K562 (cell line): ENCODE measurements at regions not wholly inside any gene's neighbourhood (a gene's known extent, or its start where the extent isn't known, plus 50 kb on each side); places are given as distances from the start of the nearest gene placed in this dataset.

Experiments
- ATAC-seq: fragments of 200-7000 bp; cut with Tn5 transposase; 3 replicates; pipeline ENCODE4 v1.9.1; 2020; ENCODE audit warnings: moderate library complexity
- BruUV-seq: library from RNA; stranded (reverse); fragments of 400-500 nt; replicated peaks from 2 replicates; lab custom pipeline; 2021; lab: Mats Ljungman, UMichigan
- CTCF ChIA-PET: fragments of 300-600 bp; formaldehyde crosslinking; extraction: SDS; loops from one replicate; lab custom pipeline; 2021; ENCODE audit warnings: low intra/inter-chr PET ratio; lab: Yijun Ruan, JAX
- POLR2A ChIA-PET: fragments of 300-600, 350-650 bp; sonication (Branson Sonifier 250); formaldehyde crosslinking; extraction: SDS; loops from one replicate; lab custom pipeline; 2021; ENCODE audit warnings: antibody characterized with exemption, inconsistent platforms; lab: Yijun Ruan, JAX
- DNase-seq, 4 experiments: peaks; one replicate each; pipeline versions ENCODE4 v3.0.0 to v3.0.0-alpha.2; 2011 to 2018; ENCODE audit warnings: low spot score in 3 of 4, mixed read lengths in 3 of 4; ENCODE audit errors: extremely low read depth in 1 of 4
- FAIRE-seq: peaks from 2 replicates; lab custom pipeline; 2011; peaks lifted over from hg19 to GRCh38; lab: Jason Lieb, UNC
- H2AFZ ChIP-seq: 2 replicates; pipeline ENCODE4 v1.6.0; 2011; ENCODE audit warnings: low read depth, low read length, control low read depth, inconsistent platforms
- H3K27ac ChIP-seq: fragments of 200-600 bp; 3 replicates; pipeline ENCODE4 v1.8.0; 2011; ENCODE audit warnings: low read depth, mild to moderate bottlenecking, control low read depth, inconsistent platforms, low read length, moderate library complexity, mixed read lengths; ENCODE audit errors: extremely low read depth
- H3K27me3 ChIP-seq, 2 experiments: fragments of 300-600 bp in 1 of 2; 2 replicates in 1 of 2; 3 replicates in 1 of 2; pipeline versions ENCODE4 v1.6.0 to v1.8.0; 2011; ENCODE audit warnings: inconsistent platforms in 2 of 2, low read length in 2 of 2, mild to moderate bottlenecking in 1 of 2, mixed read lengths in 1 of 2, moderate library complexity in 1 of 2; ENCODE audit not compliant: control insufficient read depth in 2 of 2, insufficient read depth in 2 of 2
- H3K36me3 ChIP-seq: fragments of 300-600 bp; 3 replicates; pipeline ENCODE4 v1.8.0; 2011; ENCODE audit warnings: mild to moderate bottlenecking, low read length, inconsistent platforms; ENCODE audit not compliant: control insufficient read depth, insufficient read depth
- H3K4me1 ChIP-seq, 2 experiments: fragments of 200-600 bp in 1 of 2; replicated peaks in 1 of 2; 2 replicates in 1 of 2; 3 replicates in 1 of 2; pipeline versions ENCODE4 v1.5.1 to v1.8.0; 2011; ENCODE audit warnings: inconsistent platforms in 2 of 2, low read length in 2 of 2, mild to moderate bottlenecking in 1 of 2, mixed read lengths in 1 of 2, moderate library complexity in 1 of 2; ENCODE audit not compliant: control insufficient read depth in 2 of 2, insufficient read depth in 2 of 2
- H3K4me2 ChIP-seq: 2 replicates; pipeline ENCODE4 v1.6.1; 2011; ENCODE audit warnings: low read length, control low read depth, inconsistent platforms, mixed read lengths; ENCODE audit not compliant: insufficient read depth
- H3K4me3 ChIP-seq: fragments of 200-600 bp; sonication (generic), shearing (Covaris generic); 2 replicates; pipeline ENCODE4 v1.5.1; 2016; ENCODE audit warnings: control low read depth, inconsistent platforms
- H3K79me2 ChIP-seq: fragments of 200-600 bp; 3 replicates; pipeline ENCODE4 v1.8.0; 2011; ENCODE audit warnings: low read length, inconsistent platforms; ENCODE audit not compliant: control insufficient read depth, insufficient read depth
- H3K9ac ChIP-seq, 2 experiments: 2 replicates each; pipeline versions ENCODE4 v1.6.0 to v1.6.1; 2011; ENCODE audit warnings: low read depth in 2 of 2, low read length in 2 of 2, control low read depth in 1 of 2, inconsistent platforms in 1 of 2, mild to moderate bottlenecking in 1 of 2, mixed read lengths in 1 of 2; ENCODE audit not compliant: insufficient read depth in 1 of 2
- H3K9me1 ChIP-seq: one replicate; pipeline ENCODE4 v1.6.0; 2011; ENCODE audit warnings: inconsistent platforms, mild to moderate bottlenecking, low read length, moderate library complexity; ENCODE audit not compliant: control insufficient read depth, insufficient read depth
- H3K9me3 ChIP-seq: replicated peaks from 2 replicates; pipeline ENCODE4 v1.5.1; 2011; ENCODE audit warnings: low read depth, low read length, inconsistent platforms; ENCODE audit not compliant: control insufficient read depth, insufficient read depth
- H4K20me1 ChIP-seq: replicated peaks from 2 replicates; pipeline ENCODE4 v1.6.1; 2011; ENCODE audit warnings: low read length, inconsistent platforms, mixed read lengths; ENCODE audit not compliant: control insufficient read depth, insufficient read depth
- BRD9 ChIP-seq: fragments of 450-650 bp; IDR thresholded peaks from 2 replicates; pipeline ENCODE4 v1.6.1; 2018; ENCODE audit warnings: low read depth; ENCODE audit not compliant: partially characterized antibody
- FOXJ3 ChIP-seq: sonication (generic); formaldehyde crosslinking; IDR thresholded peaks from 2 replicates; pipeline ENCODE4 v1.4.0; 2020; ENCODE audit warnings: mild to moderate bottlenecking, missing genetic modification reagents
- NCOR1 ChIP-seq: fragments of 450-650 bp; IDR thresholded peaks from 2 replicates; pipeline ENCODE4 v1.6.1; 2016; ENCODE audit warnings: mild to moderate bottlenecking, moderate library complexity
- SP1 ChIP-seq: sonication (generic); formaldehyde crosslinking; IDR thresholded peaks from 2 replicates; pipeline ENCODE4 v1.8.1; 2022; ENCODE audit warnings: mild to moderate bottlenecking, missing genetic modification reagents
- ZNF589 ChIP-seq: fragments of 200-800 bp; sonication (Bioruptor generic); IDR thresholded peaks from 2 replicates; pipeline ENCODE4 v1.6.1; 2016; ENCODE audit warnings: low read depth, missing genetic modification characterization, missing compliant biosample characterization
- ZSCAN32 ChIP-seq: fragments of 450-650 bp; formaldehyde crosslinking; IDR thresholded peaks from 2 replicates; pipeline ENCODE4 v1.4.0; 2020; ENCODE audit warnings: mild to moderate bottlenecking, moderate library complexity
- WGBS: fragments of 100-300 bp; shearing (Covaris generic); methylation state at CpG from one replicate; pipeline ENCODE4 v1.1.6; 2016; ENCODE audit warnings: low coverage, mixed read lengths; ENCODE audit not compliant: insufficient coverage; ENCODE audit errors: missing lambda C conversion rate; 5-methylcytosine and 5-hydroxymethylcytosine counted together
- in situ Hi-C: fragments of 300-500 bp; cut with MboI; formaldehyde crosslinking; loops from 4 replicates; pipeline ENCODE4 v1.15.0; 2018; ENCODE audit warnings: inconsistent platforms, mixed read lengths
- intact Hi-C: fragments of 100-400 bp; cut with micrococcal nuclease; formaldehyde crosslinking; loops from 2 replicates; pipeline ENCODE4 v1.14.2; 2022
- TF ChIP-seq, protein P1 (sequence below), 3 experiments: fragments of 200-800 bp in 1 of 3; sonication (Bioruptor generic) in 1 of 3; sonication (generic) in 1 of 3; formaldehyde crosslinking in 1 of 3; IDR thresholded peaks; 2 replicates each; pipeline versions ENCODE4 v1.6.1 to v1.8.0; 2016 to 2022; ENCODE audit warnings: mild to moderate bottlenecking in 2 of 3, missing compliant biosample characterization in 2 of 3, missing genetic modification characterization in 2 of 3, missing genetic modification reagents in 1 of 3
- TF ChIP-seq, protein P2 (sequence below): IDR thresholded peaks from 2 replicates; pipeline ENCODE4 v1.6.1; 2011; ENCODE audit warnings: borderline replicate concordance, low read depth, mild to moderate bottlenecking, moderate library complexity, low read length; ENCODE audit not compliant: insufficient read depth, poor library complexity, severe bottlenecking
- TF ChIP-seq, protein P3 (sequence below): fragments of 450-650 bp; formaldehyde crosslinking; IDR thresholded peaks from 2 replicates; pipeline ENCODE4 v1.4.0; 2020; ENCODE audit warnings: mild to moderate bottlenecking
- TF ChIP-seq, protein P4 (sequence below): fragments of 250-450 bp; sonication (Bioruptor Pico); IDR thresholded peaks from 2 replicates; pipeline ENCODE4 v1.4.0; 2020
- TF ChIP-seq, protein P5 (sequence below), 3 experiments: IDR thresholded peaks in 2 of 3; conservative IDR thresholded peaks in 1 of 3; 2 replicates each; pipeline ENCODE4 v1.5.1; 2011 to 2012; ENCODE audit warnings: low read length in 3 of 3, mild to moderate bottlenecking in 3 of 3, control low read depth in 2 of 3, improper control_type of control experiment in 1 of 3, inconsistent platforms in 1 of 3, low read depth in 1 of 3, mixed read lengths in 1 of 3, moderate library complexity in 1 of 3; ENCODE audit not compliant: insufficient read depth in 2 of 3
- TF ChIP-seq, protein P6 (sequence below): sonication (generic); formaldehyde crosslinking; IDR thresholded peaks from 2 replicates; pipeline ENCODE4 v1.8.1; 2023; ENCODE audit warnings: mild to moderate bottlenecking, missing genetic modification reagents

DNA sequence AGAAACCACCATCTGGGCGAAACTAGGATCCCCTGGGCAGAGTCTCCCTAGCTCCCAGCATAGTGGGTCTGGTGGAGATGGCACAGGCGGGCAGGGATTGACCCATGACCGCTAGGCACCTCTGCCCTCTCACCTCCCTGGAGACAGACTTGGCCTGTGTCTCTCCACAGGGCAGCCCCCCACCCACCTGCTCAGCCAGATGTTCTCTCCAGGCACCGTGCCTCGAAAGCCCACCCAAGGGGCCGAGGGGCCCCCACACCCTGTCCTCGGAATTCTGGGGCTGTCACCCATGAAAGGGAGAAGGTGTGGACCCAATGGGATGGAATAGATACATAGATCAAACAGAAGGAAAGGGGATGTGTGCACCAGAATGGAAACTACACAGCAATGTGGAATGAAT lies 229.1 kb upstream of the RTL1 start:
- Histone ChIP-seq H3K36me3 (no peaks in the 10 kb centered on the region), H3K27ac (no peak overlapping the region), H3K79me2 (no peaks in the 10 kb centered on the region), H3K9ac (no peak overlapping the region), H3K4me2 (no peak overlapping the region), H4K20me1 (no peaks in the 10 kb centered on the region), H3K4me3 (no peak overlapping the region), H3K9me3 (no peaks in the 10 kb centered on the region), H3K9me1 (no peaks in the 10 kb centered on the region), H2AFZ (no peak overlapping the region), H3K4me1 (no peaks in the 10 kb centered on the region; a peak in 1 of 5 replicates), H3K27me3 (peaks cover 0 to 48% of the 10 kb centered on the region in 2 experiments; a peak in 2 of 5 replicates)
- DNase-seq: no peak
- CTCF ChIA-PET: no interaction called here
- in situ Hi-C loops (no loop called here), intact Hi-C loops (no loop called here)
- FAIRE-seq: no peak
- ATAC-seq: no peak
- WGBS: 3% methylated on average over 6 of the region's 7 CpGs
- BruUV-seq: no TSS peak
- POLR2A ChIA-PET: no interaction called here
- TF ChIP-seq FOXJ3 (CRISPR knock-in tag) (no peak), NCOR1 (no peak), BRD9 (no peak), SP1 (CRISPR knock-in tag) (no peak), ZSCAN32 (no peak), ZNF589 (CRISPR knock-in tag) (no peak)
- TF ChIP-seq, protein P1, sequence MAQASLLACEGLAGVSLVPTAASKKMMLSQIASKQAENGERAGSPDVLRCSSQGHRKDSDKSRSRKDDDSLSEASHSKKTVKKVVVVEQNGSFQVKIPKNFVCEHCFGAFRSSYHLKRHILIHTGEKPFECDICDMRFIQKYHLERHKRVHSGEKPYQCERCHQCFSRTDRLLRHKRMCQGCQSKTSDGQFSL (CRISPR knock-in tag; IDR thresholded peaks at IDR 0.05): no peak
- TF ChIP-seq, protein P1 (tag; IDR thresholded peaks at IDR 0.05): no peak
- TF ChIP-seq, protein P2, sequence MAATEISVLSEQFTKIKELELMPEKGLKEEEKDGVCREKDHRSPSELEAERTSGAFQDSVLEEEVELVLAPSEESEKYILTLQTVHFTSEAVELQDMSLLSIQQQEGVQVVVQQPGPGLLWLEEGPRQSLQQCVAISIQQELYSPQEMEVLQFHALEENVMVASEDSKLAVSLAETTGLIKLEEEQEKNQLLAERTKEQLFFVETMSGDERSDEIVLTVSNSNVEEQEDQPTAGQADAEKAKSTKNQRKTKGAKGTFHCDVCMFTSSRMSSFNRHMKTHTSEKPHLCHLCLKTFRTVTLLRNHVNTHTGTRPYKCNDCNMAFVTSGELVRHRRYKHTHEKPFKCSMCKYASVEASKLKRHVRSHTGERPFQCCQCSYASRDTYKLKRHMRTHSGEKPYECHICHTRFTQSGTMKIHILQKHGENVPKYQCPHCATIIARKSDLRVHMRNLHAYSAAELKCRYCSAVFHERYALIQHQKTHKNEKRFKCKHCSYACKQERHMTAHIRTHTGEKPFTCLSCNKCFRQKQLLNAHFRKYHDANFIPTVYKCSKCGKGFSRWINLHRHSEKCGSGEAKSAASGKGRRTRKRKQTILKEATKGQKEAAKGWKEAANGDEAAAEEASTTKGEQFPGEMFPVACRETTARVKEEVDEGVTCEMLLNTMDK: no peak
- TF ChIP-seq, protein P3, sequence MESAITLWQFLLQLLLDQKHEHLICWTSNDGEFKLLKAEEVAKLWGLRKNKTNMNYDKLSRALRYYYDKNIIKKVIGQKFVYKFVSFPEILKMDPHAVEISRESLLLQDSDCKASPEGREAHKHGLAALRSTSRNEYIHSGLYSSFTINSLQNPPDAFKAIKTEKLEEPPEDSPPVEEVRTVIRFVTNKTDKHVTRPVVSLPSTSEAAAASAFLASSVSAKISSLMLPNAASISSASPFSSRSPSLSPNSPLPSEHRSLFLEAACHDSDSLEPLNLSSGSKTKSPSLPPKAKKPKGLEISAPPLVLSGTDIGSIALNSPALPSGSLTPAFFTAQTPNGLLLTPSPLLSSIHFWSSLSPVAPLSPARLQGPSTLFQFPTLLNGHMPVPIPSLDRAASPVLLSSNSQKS (CRISPR knock-in tag): no peak
- TF ChIP-seq, protein P4, sequence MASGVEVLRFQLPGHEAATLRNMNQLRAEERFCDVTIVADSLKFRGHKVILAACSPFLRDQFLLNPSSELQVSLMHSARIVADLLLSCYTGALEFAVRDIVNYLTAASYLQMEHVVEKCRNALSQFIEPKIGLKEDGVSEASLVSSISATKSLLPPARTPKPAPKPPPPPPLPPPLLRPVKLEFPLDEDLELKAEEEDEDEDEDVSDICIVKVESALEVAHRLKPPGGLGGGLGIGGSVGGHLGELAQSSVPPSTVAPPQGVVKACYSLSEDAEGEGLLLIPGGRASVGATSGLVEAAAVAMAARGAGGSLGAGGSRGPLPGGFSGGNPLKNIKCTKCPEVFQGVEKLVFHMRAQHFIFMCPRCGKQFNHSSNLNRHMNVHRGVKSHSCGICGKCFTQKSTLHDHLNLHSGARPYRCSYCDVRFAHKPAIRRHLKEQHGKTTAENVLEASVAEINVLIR (CRISPR knock-in tag): no peak
- TF ChIP-seq, protein P5, sequence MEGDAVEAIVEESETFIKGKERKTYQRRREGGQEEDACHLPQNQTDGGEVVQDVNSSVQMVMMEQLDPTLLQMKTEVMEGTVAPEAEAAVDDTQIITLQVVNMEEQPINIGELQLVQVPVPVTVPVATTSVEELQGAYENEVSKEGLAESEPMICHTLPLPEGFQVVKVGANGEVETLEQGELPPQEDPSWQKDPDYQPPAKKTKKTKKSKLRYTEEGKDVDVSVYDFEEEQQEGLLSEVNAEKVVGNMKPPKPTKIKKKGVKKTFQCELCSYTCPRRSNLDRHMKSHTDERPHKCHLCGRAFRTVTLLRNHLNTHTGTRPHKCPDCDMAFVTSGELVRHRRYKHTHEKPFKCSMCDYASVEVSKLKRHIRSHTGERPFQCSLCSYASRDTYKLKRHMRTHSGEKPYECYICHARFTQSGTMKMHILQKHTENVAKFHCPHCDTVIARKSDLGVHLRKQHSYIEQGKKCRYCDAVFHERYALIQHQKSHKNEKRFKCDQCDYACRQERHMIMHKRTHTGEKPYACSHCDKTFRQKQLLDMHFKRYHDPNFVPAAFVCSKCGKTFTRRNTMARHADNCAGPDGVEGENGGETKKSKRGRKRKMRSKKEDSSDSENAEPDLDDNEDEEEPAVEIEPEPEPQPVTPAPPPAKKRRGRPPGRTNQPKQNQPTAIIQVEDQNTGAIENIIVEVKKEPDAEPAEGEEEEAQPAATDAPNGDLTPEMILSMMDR (IDR thresholded peaks at IDR 0.05 in 2 of 3, conservative IDR thresholded peaks at IDR 0.05 in 1 of 3; ENCODE audit: insufficient read depth in 2 of 3, low read depth in 1 of 3, low read length in 3 of 3): no peak
- TF ChIP-seq, protein P6, sequence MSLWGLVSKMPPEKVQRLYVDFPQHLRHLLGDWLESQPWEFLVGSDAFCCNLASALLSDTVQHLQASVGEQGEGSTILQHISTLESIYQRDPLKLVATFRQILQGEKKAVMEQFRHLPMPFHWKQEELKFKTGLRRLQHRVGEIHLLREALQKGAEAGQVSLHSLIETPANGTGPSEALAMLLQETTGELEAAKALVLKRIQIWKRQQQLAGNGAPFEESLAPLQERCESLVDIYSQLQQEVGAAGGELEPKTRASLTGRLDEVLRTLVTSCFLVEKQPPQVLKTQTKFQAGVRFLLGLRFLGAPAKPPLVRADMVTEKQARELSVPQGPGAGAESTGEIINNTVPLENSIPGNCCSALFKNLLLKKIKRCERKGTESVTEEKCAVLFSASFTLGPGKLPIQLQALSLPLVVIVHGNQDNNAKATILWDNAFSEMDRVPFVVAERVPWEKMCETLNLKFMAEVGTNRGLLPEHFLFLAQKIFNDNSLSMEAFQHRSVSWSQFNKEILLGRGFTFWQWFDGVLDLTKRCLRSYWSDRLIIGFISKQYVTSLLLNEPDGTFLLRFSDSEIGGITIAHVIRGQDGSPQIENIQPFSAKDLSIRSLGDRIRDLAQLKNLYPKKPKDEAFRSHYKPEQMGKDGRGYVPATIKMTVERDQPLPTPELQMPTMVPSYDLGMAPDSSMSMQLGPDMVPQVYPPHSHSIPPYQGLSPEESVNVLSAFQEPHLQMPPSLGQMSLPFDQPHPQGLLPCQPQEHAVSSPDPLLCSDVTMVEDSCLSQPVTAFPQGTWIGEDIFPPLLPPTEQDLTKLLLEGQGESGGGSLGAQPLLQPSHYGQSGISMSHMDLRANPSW: no peak
